Fibroblast of lung (primary cell): ENCODE measurements at regions not wholly inside any gene's neighbourhood (a gene's known extent, or its start where the extent isn't known, plus 50 kb on each side); places are given as distances from the start of the nearest gene placed in this dataset.

ENCODE experiments used
- DNase-seq, 2 donors: peaks; one replicate each; pipeline versions ENCODE4 v3.0.0 to v3.0.0-alpha.2; 2010; ENCODE audit warnings: low read depth in 2 of 2
- H2AFZ ChIP-seq: 2 replicates; pipeline ENCODE4 v1.5.1; 2012; ENCODE audit warnings: low read length, control low read depth, inconsistent platforms
- H3K27ac ChIP-seq: 2 replicates; pipeline ENCODE4 v1.5.1; 2011; ENCODE audit warnings: low read length, control low read depth; ENCODE audit not compliant: insufficient read depth
- H3K27me3 ChIP-seq: 2 replicates; pipeline ENCODE4 v1.5.1; 2011; ENCODE audit warnings: mild to moderate bottlenecking, low read length; ENCODE audit not compliant: control insufficient read depth, insufficient read depth
- H3K36me3 ChIP-seq: 2 replicates; pipeline ENCODE4 v1.5.1; 2011; ENCODE audit warnings: low read length; ENCODE audit not compliant: control insufficient read depth, insufficient read depth
- H3K4me1 ChIP-seq: 2 replicates; pipeline ENCODE4 v1.5.1; 2011; ENCODE audit warnings: low read length; ENCODE audit not compliant: control insufficient read depth, insufficient read depth; ENCODE audit errors: extremely low read depth
- H3K4me2 ChIP-seq: 2 replicates; pipeline ENCODE4 v1.5.1; 2011; ENCODE audit warnings: low read length, control low read depth; ENCODE audit not compliant: insufficient read depth; ENCODE audit errors: extremely low read depth
- H3K4me3 ChIP-seq, 4 experiments: fragments of 200-600 bp in 1 of 4; sonication (generic) in 1 of 4; replicated peaks in 1 of 4; 2 replicates each; pipeline ENCODE4 v1.5.1; 2011 to 2016; ENCODE audit warnings: low read length in 4 of 4, low read depth in 3 of 4, mild to moderate bottlenecking in 3 of 4, control low read depth in 2 of 4, inconsistent platforms in 1 of 4, mixed read lengths in 1 of 4; ENCODE audit not compliant: insufficient read depth in 1 of 4; ENCODE audit errors: control extremely low read depth in 1 of 4
- H3K79me2 ChIP-seq: 2 replicates; pipeline ENCODE4 v1.5.1; 2012; ENCODE audit warnings: mild to moderate bottlenecking, low read length, inconsistent platforms; ENCODE audit not compliant: control insufficient read depth, insufficient read depth
- H3K9ac ChIP-seq: 2 replicates; pipeline ENCODE4 v1.5.1; 2011; ENCODE audit warnings: mild to moderate bottlenecking, low read length, control low read depth; ENCODE audit not compliant: insufficient read depth
- H3K9me3 ChIP-seq: 2 replicates; pipeline ENCODE4 v1.5.1; 2012; ENCODE audit warnings: low read depth, low read length; ENCODE audit not compliant: control insufficient read depth, insufficient read depth
- H4K20me1 ChIP-seq: 2 replicates; pipeline ENCODE4 v1.5.1; 2011; ENCODE audit warnings: low read length; ENCODE audit not compliant: control insufficient read depth, insufficient read depth; ENCODE audit errors: extremely low read depth
- EZH2 ChIP-seq: IDR thresholded peaks from 2 replicates; pipeline ENCODE4 v1.5.1; 2012; ENCODE audit warnings: low read length, control low read depth, mild to moderate bottlenecking; ENCODE audit errors: missing control alignments
- TF ChIP-seq, protein P1 (sequence below), 2 donors: IDR thresholded peaks in 1 of 2; conservative IDR thresholded peaks in 1 of 2; 1 replicate in 1 of 2; 2 replicates in 1 of 2; pipeline ENCODE4 v1.5.1; 2011 to 2012; ENCODE audit warnings: low read length in 2 of 2, control low read depth in 1 of 2, inconsistent platforms in 1 of 2, low read depth in 1 of 2, mild to moderate bottlenecking in 1 of 2

DNA sequence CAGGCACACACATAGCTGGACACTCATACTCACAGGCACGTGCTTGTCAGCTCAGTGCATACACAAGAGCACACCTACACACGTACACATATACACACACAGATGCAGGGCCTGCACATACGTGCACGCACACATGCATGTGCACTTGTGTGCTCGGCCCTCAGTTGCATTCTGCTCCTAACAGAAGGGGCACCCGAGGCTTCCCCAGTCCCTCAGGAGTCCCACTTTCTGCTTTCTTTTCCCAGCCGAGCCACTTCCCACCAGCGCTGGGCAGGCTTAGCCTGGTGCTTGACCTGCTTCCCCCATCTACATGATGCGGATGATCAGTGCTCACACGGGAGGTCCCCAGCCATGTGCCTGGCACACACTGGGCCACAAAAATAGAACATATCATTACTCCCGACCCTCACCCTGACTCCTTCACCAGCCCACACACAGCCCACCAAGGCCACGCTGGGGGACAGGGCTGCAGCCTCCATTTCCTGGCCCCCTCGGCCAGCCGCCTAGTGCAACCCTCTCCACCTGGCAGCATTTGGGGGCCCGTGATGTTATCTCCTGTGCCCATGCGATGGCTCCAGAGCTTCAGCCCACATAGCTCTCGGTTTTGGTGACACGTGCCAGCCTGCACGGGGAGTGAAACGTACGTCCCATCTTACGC, 125.2 kb upstream of the SPACA7 start:
- no peak overlapping the region for H2AFZ ChIP-seq
- no peak overlapping the region for H3K4me3 ChIP-seq
- no peaks in the 10 kb centered on the region for H3K36me3 ChIP-seq
- no peak overlapping the region for H3K4me2 ChIP-seq
- H3K9me3 ChIP-seq = no peaks in the 10 kb centered on the region
- H3K27me3 ChIP-seq = no peaks in the 10 kb centered on the region
- no peaks in the 10 kb centered on the region for H3K4me1 ChIP-seq
- no peak overlapping the region for H3K9ac ChIP-seq
- no peaks in the 10 kb centered on the region for H3K79me2 ChIP-seq
- H3K27ac ChIP-seq = no peak overlapping the region
- no peaks in the 10 kb centered on the region for H4K20me1 ChIP-seq
- no peak for DNase-seq
- TF ChIP-seq, protein P1, sequence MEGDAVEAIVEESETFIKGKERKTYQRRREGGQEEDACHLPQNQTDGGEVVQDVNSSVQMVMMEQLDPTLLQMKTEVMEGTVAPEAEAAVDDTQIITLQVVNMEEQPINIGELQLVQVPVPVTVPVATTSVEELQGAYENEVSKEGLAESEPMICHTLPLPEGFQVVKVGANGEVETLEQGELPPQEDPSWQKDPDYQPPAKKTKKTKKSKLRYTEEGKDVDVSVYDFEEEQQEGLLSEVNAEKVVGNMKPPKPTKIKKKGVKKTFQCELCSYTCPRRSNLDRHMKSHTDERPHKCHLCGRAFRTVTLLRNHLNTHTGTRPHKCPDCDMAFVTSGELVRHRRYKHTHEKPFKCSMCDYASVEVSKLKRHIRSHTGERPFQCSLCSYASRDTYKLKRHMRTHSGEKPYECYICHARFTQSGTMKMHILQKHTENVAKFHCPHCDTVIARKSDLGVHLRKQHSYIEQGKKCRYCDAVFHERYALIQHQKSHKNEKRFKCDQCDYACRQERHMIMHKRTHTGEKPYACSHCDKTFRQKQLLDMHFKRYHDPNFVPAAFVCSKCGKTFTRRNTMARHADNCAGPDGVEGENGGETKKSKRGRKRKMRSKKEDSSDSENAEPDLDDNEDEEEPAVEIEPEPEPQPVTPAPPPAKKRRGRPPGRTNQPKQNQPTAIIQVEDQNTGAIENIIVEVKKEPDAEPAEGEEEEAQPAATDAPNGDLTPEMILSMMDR (conservative IDR thresholded peaks at IDR 0.05 in 1 of 2, IDR thresholded peaks at IDR 0.05 in 1 of 2; ENCODE audit: low read depth in 1 of 2, low read length in 2 of 2) = no peak
- no peak for TF ChIP-seq EZH2

DNA sequence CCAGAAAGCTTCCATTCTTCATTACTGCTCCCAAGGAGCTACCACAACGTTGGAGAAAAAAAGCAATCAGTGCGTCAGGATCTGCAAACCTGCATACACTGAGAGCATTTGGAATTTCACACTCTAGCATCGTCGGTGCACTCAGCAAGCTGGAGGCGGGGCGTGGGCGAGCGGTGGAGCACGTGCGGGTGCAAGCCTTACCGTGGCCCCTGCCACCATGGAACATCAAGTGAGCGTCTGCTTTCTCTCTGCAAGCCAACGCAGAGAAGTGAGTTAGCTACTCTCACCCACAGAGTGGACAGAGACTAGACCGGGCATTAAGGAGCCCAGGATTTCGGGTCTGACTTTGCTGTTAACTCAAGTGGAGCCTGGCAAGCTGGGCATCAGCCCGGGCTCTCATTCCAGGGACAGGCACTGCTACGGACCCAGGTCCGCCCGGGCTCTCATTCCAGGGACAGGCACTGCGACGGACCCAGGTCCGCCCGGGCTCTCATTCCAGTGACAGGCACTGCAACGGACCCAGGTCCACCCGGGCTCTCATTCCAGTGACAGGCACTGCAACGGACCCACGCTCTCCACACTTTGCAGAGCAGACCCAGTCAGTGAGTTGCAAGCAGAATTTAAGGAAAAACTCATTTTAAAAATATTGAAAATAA, 124.1 kb upstream of the SPACA7 start:
- H2AFZ ChIP-seq = no peak overlapping the region
- H4K20me1 ChIP-seq = no peaks in the 10 kb centered on the region
- H3K27me3 ChIP-seq = no peaks in the 10 kb centered on the region
- TF ChIP-seq, protein P1 (conservative IDR thresholded peaks at IDR 0.05 in 1 of 2, IDR thresholded peaks at IDR 0.05 in 1 of 2; ENCODE audit: low read depth in 1 of 2, low read length in 2 of 2) = no peak
- no peak for TF ChIP-seq EZH2
- H3K4me3 ChIP-seq = no peak overlapping the region
- H3K4me2 ChIP-seq = no peak overlapping the region
- H3K36me3 ChIP-seq = no peaks in the 10 kb centered on the region
- no peak overlapping the region for H3K27ac ChIP-seq
- H3K4me1 ChIP-seq = no peaks in the 10 kb centered on the region
- no peaks in the 10 kb centered on the region for H3K9me3 ChIP-seq
- no peaks in the 10 kb centered on the region for H3K79me2 ChIP-seq
- no peak for DNase-seq
- H3K9ac ChIP-seq = no peak overlapping the region

DNA sequence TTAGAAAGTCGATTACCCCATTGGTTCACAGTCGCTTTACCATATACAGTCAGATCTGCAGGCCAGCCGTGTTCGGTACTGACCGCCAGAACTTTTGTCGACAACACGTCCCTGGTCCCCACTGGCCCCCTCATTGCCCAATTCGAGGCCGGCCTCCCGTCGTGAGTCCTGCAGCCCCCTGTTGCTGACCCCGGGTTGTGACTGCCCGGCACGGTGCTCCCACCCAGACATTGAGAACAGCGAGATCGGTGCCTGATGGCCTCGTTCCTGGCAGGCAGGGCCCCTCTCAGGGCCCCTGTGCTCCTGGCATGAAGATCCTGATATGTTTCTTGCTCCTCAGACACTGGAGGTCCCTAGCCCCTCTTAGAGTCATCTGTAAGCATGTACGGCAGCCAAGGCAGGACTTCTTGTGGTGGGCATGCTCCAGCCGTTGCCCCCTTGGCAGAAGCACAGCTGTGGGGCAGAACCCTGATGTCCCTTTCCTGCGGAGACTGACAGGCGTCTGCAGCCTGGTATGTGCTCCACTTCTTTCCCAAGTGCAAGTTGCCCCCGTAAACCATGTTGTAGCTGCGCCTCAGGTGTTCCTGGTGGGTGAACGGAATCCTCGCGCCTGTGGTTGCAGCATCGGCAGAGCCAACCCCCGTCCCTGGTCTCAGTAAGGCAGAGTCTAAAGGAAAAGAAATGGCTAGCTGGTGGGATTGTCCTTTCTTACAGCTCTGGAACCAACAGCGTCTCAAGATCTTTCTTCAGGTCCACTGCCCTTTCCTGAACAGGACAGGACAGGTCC, 123.2 kb upstream of the SPACA7 start:
- Histone ChIP-seq H3K27me3 (no peaks in the 10 kb centered on the region), H4K20me1 (no peaks in the 10 kb centered on the region), H3K9ac (no peak overlapping the region), H3K9me3 (no peaks in the 10 kb centered on the region), H2AFZ (no peak overlapping the region), H3K4me3 (no peak overlapping the region), H3K79me2 (no peaks in the 10 kb centered on the region), H3K4me1 (no peaks in the 10 kb centered on the region), H3K4me2 (no peak overlapping the region), H3K36me3 (no peaks in the 10 kb centered on the region), H3K27ac (no peak overlapping the region)
- TF ChIP-seq, protein P1 (conservative IDR thresholded peaks at IDR 0.05 in 1 of 2, IDR thresholded peaks at IDR 0.05 in 1 of 2; ENCODE audit: low read depth in 1 of 2, low read length in 2 of 2) = no peak
- no peak for TF ChIP-seq EZH2
- DNase-seq = no peak
